Endothelial cell of umbilical vein (primary cell): ENCODE measurements at regions not wholly inside any gene's neighbourhood (a gene's known extent, or its start where the extent isn't known, plus 50 kb on each side); places are given as distances from the start of the nearest gene placed in this dataset.

Experiments
- BruUV-seq: library from RNA; stranded (reverse); fragments of 400-500 nt; replicated peaks from 2 replicates; lab custom pipeline; 2021; lab: Mats Ljungman, UMichigan
- CTCF ChIA-PET: fragments of 300-600, 350-600 bp; sonication (Branson Sonifier 250); formaldehyde crosslinking; loops from one replicate; lab custom pipeline; 2021; ENCODE audit warnings: antibody characterized with exemption, inconsistent platforms; lab: Charles Lee
- POLR2A ChIA-PET: fragments of 300-600, 350-600 bp; sonication (Branson Sonifier 250); formaldehyde crosslinking; loops from one replicate; lab custom pipeline; 2021; ENCODE audit warnings: antibody characterized with exemption, inconsistent platforms; lab: Charles Lee
- DNase-seq: peaks from one replicate; pipeline ENCODE4 v3.0.0-alpha.2; 2011; ENCODE audit warnings: low read depth, low spot score
- FAIRE-seq: peaks from 2 replicates; lab custom pipeline; 2011; peaks lifted over from hg19 to GRCh38; lab: Jason Lieb, UNC
- H2AFZ ChIP-seq: 2 replicates; pipeline ENCODE4 v1.6.0; 2012; ENCODE audit warnings: low read depth, low read length, control low read depth, inconsistent platforms
- H3K27ac ChIP-seq: 2 replicates; pipeline ENCODE4 v1.5.1; 2011; ENCODE audit warnings: low read depth, mild to moderate bottlenecking, control low read depth, low read length, moderate library complexity; ENCODE audit not compliant: insufficient read depth
- H3K27me3 ChIP-seq, 2 experiments: 2 replicates each; pipeline versions ENCODE4 v1.6.0 to v1.6.1; 2011; ENCODE audit warnings: low read length in 2 of 2, mixed read lengths in 1 of 2; ENCODE audit not compliant: control insufficient read depth in 2 of 2, insufficient read depth in 2 of 2
- H3K36me3 ChIP-seq, 2 experiments: 2 replicates in 1 of 2; 3 replicates in 1 of 2; pipeline ENCODE4 v1.5.1; 2011; ENCODE audit warnings: low read length in 2 of 2, mild to moderate bottlenecking in 1 of 2, moderate library complexity in 1 of 2; ENCODE audit not compliant: control insufficient read depth in 2 of 2, insufficient read depth in 2 of 2; ENCODE audit errors: extremely low read depth in 1 of 2
- H3K4me1 ChIP-seq: 3 replicates; pipeline ENCODE4 v1.5.1; 2011; ENCODE audit warnings: mild to moderate bottlenecking, low read length; ENCODE audit not compliant: control insufficient read depth, insufficient read depth; ENCODE audit errors: extremely low read depth
- H3K4me2 ChIP-seq: 2 replicates; pipeline ENCODE4 v1.6.1; 2011; ENCODE audit warnings: low read length, control low read depth, mixed read lengths; ENCODE audit not compliant: insufficient read depth
- H3K4me3 ChIP-seq, 3 experiments: fragments of 200-600 bp in 1 of 3; sonication (generic), shearing (Covaris generic) in 1 of 3; replicated peaks in 1 of 3; 2 replicates each; pipeline ENCODE4 v1.5.1; 2011 to 2016; ENCODE audit warnings: control low read depth in 3 of 3, low read length in 3 of 3, mild to moderate bottlenecking in 2 of 3, inconsistent platforms in 1 of 3, low read depth in 1 of 3, moderate library complexity in 1 of 3; ENCODE audit not compliant: insufficient read depth in 1 of 3
- H3K79me2 ChIP-seq: 2 replicates; pipeline ENCODE4 v1.6.0; 2012; ENCODE audit warnings: low read length, inconsistent platforms; ENCODE audit not compliant: control insufficient read depth, insufficient read depth
- H3K9ac ChIP-seq: replicated peaks from 2 replicates; pipeline ENCODE3; 2011; ENCODE audit warnings: low read length, control low read depth; ENCODE audit not compliant: insufficient read depth; ENCODE audit errors: extremely low read depth
- H3K9me1 ChIP-seq: replicated peaks from 3 replicates; pipeline ENCODE4 v1.6.0; 2011; ENCODE audit warnings: mild to moderate bottlenecking, low read length; ENCODE audit not compliant: control insufficient read depth, insufficient read depth; ENCODE audit errors: extremely low read depth
- H3K9me3 ChIP-seq: replicated peaks from 2 replicates; pipeline ENCODE4 v1.5.1; 2012; ENCODE audit warnings: low read length, inconsistent platforms; ENCODE audit not compliant: control insufficient read depth, insufficient read depth
- H4K20me1 ChIP-seq: replicated peaks from 2 replicates; pipeline ENCODE3; 2011; ENCODE audit warnings: mild to moderate bottlenecking, low read length; ENCODE audit not compliant: control insufficient read depth, insufficient read depth; ENCODE audit errors: extremely low read depth
- EZH2 ChIP-seq: IDR thresholded peaks from 2 replicates; pipeline ENCODE4 v1.6.1; 2012; ENCODE audit warnings: borderline replicate concordance, low read depth, mild to moderate bottlenecking, moderate library complexity, low read length, inconsistent platforms; ENCODE audit not compliant: severe bottlenecking
- FOS ChIP-seq: IDR thresholded peaks from 2 replicates; pipeline ENCODE4 v1.6.1; 2011; ENCODE audit warnings: mild to moderate bottlenecking, low read length, moderate library complexity, borderline replicate concordance; ENCODE audit not compliant: insufficient read depth
- GATA2 ChIP-seq: IDR thresholded peaks from 2 replicates; pipeline ENCODE4 v1.7.0; 2011; ENCODE audit warnings: low read depth, mild to moderate bottlenecking, moderate library complexity, mixed read lengths, low read length; ENCODE audit not compliant: insufficient read length, insufficient read depth
- JUN ChIP-seq: IDR thresholded peaks from 2 replicates; pipeline ENCODE4 v1.6.1; 2011; ENCODE audit warnings: borderline replicate concordance, low read depth; ENCODE audit not compliant: insufficient read length, insufficient read depth
- MYC ChIP-seq: IDR thresholded peaks from one replicate; pipeline ENCODE4 v1.6.1; 2011; ENCODE audit warnings: mild to moderate bottlenecking, low read depth, low read length
- POLR2A ChIP-seq: IDR thresholded peaks from 2 replicates; pipeline ENCODE4 v1.6.1; 2012; ENCODE audit warnings: low read depth, mild to moderate bottlenecking, control low read depth, low read length
- POLR2AphosphoS5 ChIP-seq: IDR thresholded peaks from 2 replicates; pipeline ENCODE4 v1.6.1; 2012; ENCODE audit warnings: low read depth, mild to moderate bottlenecking, control low read depth, low read length, moderate library complexity; ENCODE audit not compliant: insufficient read depth
- dilution Hi-C: fragments of 300-500 bp; cut with MboI; formaldehyde crosslinking; loops from one replicate; pipeline ENCODE4 v1.15.0; 2019; ENCODE audit warnings: low sequenced_read_pairs; ENCODE audit not compliant: extremely low pct_ligation_motif_present
- intact Hi-C: fragments of 100-400 bp; cut with micrococcal nuclease; formaldehyde crosslinking; loops from one replicate; pipeline ENCODE4 v1.10.0; 2022
- TF ChIP-seq, protein P1 (sequence below): IDR thresholded peaks from 2 replicates; pipeline ENCODE4 v1.6.1; 2011; ENCODE audit not compliant: insufficient read depth, insufficient read length
- TF ChIP-seq, protein P2 (sequence below), 2 donors: IDR thresholded peaks; 1 replicate in 1 of 2; 2 replicates in 1 of 2; pipeline ENCODE4 v1.5.1; 2011; ENCODE audit warnings: low read length in 2 of 2, mild to moderate bottlenecking in 2 of 2, moderate library complexity in 2 of 2, control low read depth in 1 of 2, inconsistent platforms in 1 of 2, low read depth in 1 of 2; ENCODE audit not compliant: insufficient read depth in 1 of 2; ENCODE audit errors: extremely low read depth in 1 of 2

DNA sequence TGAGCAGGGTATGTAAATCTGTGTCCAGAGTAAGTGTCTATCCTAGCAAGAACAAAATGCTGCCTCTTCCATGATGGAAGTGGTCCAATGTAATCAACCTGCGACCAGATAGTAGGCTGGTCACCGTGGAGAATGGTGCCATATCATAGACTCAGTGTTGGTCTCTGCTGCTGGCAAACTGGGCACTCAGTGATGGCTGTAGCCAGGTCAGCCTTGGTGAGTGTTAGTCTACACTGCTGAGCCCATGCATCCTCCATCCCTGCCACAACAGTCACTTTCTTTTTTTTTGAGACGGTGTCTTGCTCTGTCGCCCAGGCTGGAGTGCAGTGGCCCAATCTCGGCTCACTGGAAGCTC lies 69.3 kb downstream of the CHRD start:
- Histone ChIP-seq H3K9me3 (no peaks in the 10 kb centered on the region), H3K9me1 (no peaks in the 10 kb centered on the region), H3K27ac (peak overlapping the region; percentile 71), H3K4me3 (no peak overlapping the region), H2AFZ (peak overlapping the region; percentile 40), H3K79me2 (no peaks in the 10 kb centered on the region), H3K36me3 (no peaks in the 10 kb centered on the region), H3K4me2 (no peak overlapping the region), H4K20me1 (no peaks in the 10 kb centered on the region), H3K9ac (peak overlapping the region; percentile 7), H3K27me3 (no peaks in the 10 kb centered on the region), H3K4me1 (peaks cover 17% of the 10 kb centered on the region)
- DNase-seq, result no peak
- TF ChIP-seq, protein P1, sequence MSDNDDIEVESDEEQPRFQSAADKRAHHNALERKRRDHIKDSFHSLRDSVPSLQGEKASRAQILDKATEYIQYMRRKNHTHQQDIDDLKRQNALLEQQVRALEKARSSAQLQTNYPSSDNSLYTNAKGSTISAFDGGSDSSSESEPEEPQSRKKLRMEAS, result no peak
- TF ChIP-seq JUN (no peak), GATA2 (no peak), POLR2AphosphoS5 (no peak), FOS (no peak), EZH2 (no peak), POLR2A (no peak), MYC (no peak)
- TF ChIP-seq, protein P2, sequence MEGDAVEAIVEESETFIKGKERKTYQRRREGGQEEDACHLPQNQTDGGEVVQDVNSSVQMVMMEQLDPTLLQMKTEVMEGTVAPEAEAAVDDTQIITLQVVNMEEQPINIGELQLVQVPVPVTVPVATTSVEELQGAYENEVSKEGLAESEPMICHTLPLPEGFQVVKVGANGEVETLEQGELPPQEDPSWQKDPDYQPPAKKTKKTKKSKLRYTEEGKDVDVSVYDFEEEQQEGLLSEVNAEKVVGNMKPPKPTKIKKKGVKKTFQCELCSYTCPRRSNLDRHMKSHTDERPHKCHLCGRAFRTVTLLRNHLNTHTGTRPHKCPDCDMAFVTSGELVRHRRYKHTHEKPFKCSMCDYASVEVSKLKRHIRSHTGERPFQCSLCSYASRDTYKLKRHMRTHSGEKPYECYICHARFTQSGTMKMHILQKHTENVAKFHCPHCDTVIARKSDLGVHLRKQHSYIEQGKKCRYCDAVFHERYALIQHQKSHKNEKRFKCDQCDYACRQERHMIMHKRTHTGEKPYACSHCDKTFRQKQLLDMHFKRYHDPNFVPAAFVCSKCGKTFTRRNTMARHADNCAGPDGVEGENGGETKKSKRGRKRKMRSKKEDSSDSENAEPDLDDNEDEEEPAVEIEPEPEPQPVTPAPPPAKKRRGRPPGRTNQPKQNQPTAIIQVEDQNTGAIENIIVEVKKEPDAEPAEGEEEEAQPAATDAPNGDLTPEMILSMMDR (IDR thresholded peaks at IDR 0.05; ENCODE audit: extremely low read depth in 1 of 2, insufficient read depth in 1 of 2, low read depth in 1 of 2, low read length in 2 of 2), result no peak
- CTCF ChIA-PET, result interaction anchor here (0.9 to 1.6 kb wide), 9 partner anchors 12 to 81 kb away, joined by 3 to 7 read pairs (median 5); no protein-coding TSS in a partner anchor
- intact Hi-C loops (loop anchor here (1.0 kb wide), 2 partner anchors 10 to 24 kb away; no protein-coding TSS in a partner anchor), dilution Hi-C loops (no loop called here)
- POLR2A ChIA-PET, result interaction anchor here (0.7 to 1.1 kb wide), 2 partner anchors 10 to 78 kb away, joined by 3 to 6 read pairs; no protein-coding TSS in a partner anchor
- no peak for FAIRE-seq
- TSS peak; percentile 56 for BruUV-seq
